HEK293T (cell line): ENCODE measurements at regions not wholly inside any gene's neighbourhood (a gene's known extent, or its start where the extent isn't known, plus 50 kb on each side); places are given as distances from the start of the nearest gene placed in this dataset.

ENCODE experiments used
- ELF4 ChIP-seq: fragments of 450-650 bp; IDR thresholded peaks from 2 replicates; pipeline ENCODE4 v1.6.1; 2017; ENCODE audit warnings: antibody characterized with exemption
- FOXM1 ChIP-seq: fragments of 450-650 bp; IDR thresholded peaks from 2 replicates; pipeline ENCODE4 v1.6.1; 2017; ENCODE audit warnings: mild to moderate bottlenecking, borderline replicate concordance
- PKNOX1 ChIP-seq: fragments of 450-650 bp; IDR thresholded peaks from 2 replicates; pipeline ENCODE4 v1.6.1; 2016
- SUZ12 ChIP-seq: fragments of 450-650 bp; IDR thresholded peaks from 2 replicates; pipeline ENCODE4 v1.6.1; 2016; ENCODE audit warnings: mild to moderate bottlenecking
- TARDBP ChIP-seq: fragments of 450-650 bp; IDR thresholded peaks from 2 replicates; pipeline ENCODE4 v1.6.1; 2016

- no peak for TF ChIP-seq ELF4
- no peak for TF ChIP-seq TARDBP
- no peak for TF ChIP-seq SUZ12
- no peak for TF ChIP-seq PKNOX1
- TF ChIP-seq FOXM1, result no peak
These were observed 490.6 kb upstream of the LINC00305 start for GRCh38 chr18:64639536-64639935.
